ENCODE measurements at regions not wholly inside any gene's neighbourhood (a gene's known extent, or its start where the extent isn't known, plus 50 kb on each side); places are given as distances from the start of the nearest gene placed in this dataset.

- TF ChIP-seq TAF1 (IDR thresholded peaks at IDR 0.05; ENCODE audit: borderline replicate concordance, insufficient read depth, low read length) (no peak), POLR2AphosphoS5 (IDR thresholded peaks at IDR 0.05; ENCODE audit: low read depth, low read length) (no peak), REST (IDR thresholded peaks at IDR 0.05; ENCODE audit: insufficient read depth in 1 of 2, low read depth in 2 of 2, low read length in 2 of 2) (no peak), SIN3A (IDR thresholded peaks at IDR 0.05; ENCODE audit: borderline replicate concordance, insufficient read depth, low read length) (no peak), FOXP2 (optimal IDR thresholded peaks at IDR 0.05; ENCODE audit: borderline replicate concordance, extremely low read depth, extremely low read length, insufficient read depth) (no peak)
Measured at GRCh38 chr16:6057821-6058220, 960.2 kb upstream of the EEF2KMT start.

GRCh38 chr16:6048017-6048416, 950.4 kb upstream of the EEF2KMT start:
- TF ChIP-seq FOXP2 (optimal IDR thresholded peaks at IDR 0.05; ENCODE audit: borderline replicate concordance, extremely low read depth, extremely low read length, insufficient read depth), result no peak
- TF ChIP-seq TAF1 (IDR thresholded peaks at IDR 0.05; ENCODE audit: borderline replicate concordance, insufficient read depth, low read length), result no peak
- TF ChIP-seq SIN3A (IDR thresholded peaks at IDR 0.05; ENCODE audit: borderline replicate concordance, insufficient read depth, low read length), result no peak
- TF ChIP-seq REST (IDR thresholded peaks at IDR 0.05; ENCODE audit: insufficient read depth in 1 of 2, low read depth in 2 of 2, low read length in 2 of 2), result no peak
- TF ChIP-seq POLR2AphosphoS5 (IDR thresholded peaks at IDR 0.05; ENCODE audit: low read depth, low read length), result no peak

- TF ChIP-seq SIN3A (IDR thresholded peaks at IDR 0.05; ENCODE audit: borderline replicate concordance, insufficient read depth, low read length) (no peak), POLR2AphosphoS5 (IDR thresholded peaks at IDR 0.05; ENCODE audit: low read depth, low read length) (no peak), FOXP2 (optimal IDR thresholded peaks at IDR 0.05; ENCODE audit: borderline replicate concordance, extremely low read depth, extremely low read length, insufficient read depth) (no peak), REST (IDR thresholded peaks at IDR 0.05; ENCODE audit: insufficient read depth in 1 of 2, low read depth in 2 of 2, low read length in 2 of 2) (no peak), TAF1 (IDR thresholded peaks at IDR 0.05; ENCODE audit: borderline replicate concordance, insufficient read depth, low read length) (no peak)
Measured at GRCh38 chr16:6047325-6047724, 949.7 kb upstream of the EEF2KMT start.

DNA sequence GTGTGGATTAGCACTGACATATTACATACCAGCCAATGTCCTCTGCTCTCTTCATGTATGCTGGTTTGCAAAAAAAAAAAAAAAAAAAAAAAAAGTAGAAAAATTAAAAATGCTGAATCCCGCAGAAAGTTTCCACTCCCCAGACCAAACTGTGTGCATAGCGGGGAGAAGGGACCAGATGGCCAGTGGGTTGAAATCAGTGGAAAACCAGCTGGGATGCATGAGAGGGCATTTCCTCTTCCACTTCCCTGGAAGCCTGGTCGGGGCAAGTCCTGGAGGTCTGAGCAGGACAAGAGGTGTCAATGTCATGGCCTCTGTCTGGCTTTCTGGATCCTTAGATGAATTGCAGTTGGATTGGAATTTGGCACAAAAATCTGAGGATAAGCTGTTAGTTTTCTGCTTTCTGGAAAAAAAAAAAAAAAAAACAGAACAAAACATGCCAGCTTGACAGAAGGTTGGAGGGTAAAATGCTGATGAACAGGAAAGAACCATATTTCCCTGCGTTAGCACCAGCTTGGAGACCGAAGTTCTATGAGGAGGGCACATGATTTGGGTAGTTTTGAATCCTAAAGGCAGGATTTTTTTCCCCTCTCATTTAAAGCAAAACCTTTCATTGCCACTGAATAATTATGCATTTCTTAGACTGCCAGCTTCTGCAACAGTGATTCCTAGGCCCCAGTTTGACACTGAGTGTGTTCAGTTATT, 941.5 kb upstream of the EEF2KMT start:
- TF ChIP-seq REST (IDR thresholded peaks at IDR 0.05; ENCODE audit: insufficient read depth in 1 of 2, low read depth in 2 of 2, low read length in 2 of 2), result no peak
- no peak for TF ChIP-seq TAF1 (IDR thresholded peaks at IDR 0.05; ENCODE audit: borderline replicate concordance, insufficient read depth, low read length)
- TF ChIP-seq POLR2AphosphoS5 (IDR thresholded peaks at IDR 0.05; ENCODE audit: low read depth, low read length), result no peak
- no peak for TF ChIP-seq FOXP2 (optimal IDR thresholded peaks at IDR 0.05; ENCODE audit: borderline replicate concordance, extremely low read depth, extremely low read length, insufficient read depth)
- TF ChIP-seq SIN3A (IDR thresholded peaks at IDR 0.05; ENCODE audit: borderline replicate concordance, insufficient read depth, low read length), result no peak
